ENCODE measurements at regions not wholly inside any gene's neighbourhood (a gene's known extent, or its start where the extent isn't known, plus 50 kb on each side); places are given as distances from the start of the nearest gene placed in this dataset.

DNA sequence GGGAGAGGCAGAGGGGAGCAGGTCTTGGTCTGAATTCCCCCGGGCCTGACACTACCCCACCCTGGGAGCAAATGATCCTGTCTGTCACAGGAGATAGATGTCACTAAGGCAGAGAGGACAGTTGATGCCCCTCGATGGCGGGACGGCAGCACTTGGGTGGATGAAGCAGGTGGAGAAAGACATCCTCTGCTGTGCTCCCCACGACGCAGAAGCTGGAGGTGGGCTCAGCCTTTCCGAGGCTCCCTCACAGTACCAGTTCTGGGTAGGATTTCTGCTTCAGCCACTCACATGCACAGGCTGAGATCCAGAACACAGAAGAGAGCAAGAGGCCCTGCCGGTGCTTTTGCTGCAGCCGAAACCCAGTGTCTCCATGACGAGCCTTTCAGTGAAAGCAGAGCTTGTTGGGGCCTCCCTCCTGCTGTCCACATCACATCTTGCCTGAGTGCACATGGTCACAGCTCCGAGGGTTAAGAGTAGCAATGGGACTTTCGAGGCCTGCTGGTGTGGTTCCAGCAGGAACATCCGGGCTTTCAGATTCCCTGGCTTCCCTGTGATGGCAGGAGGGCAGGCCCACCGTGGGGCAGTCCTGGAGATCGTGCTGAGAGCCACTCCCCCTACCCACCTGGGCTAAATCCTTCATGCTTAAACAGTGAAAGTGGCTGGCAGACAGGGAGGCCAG lies 107.3 kb upstream of the PRR20G start:
- no peaks in the 10 kb centered on the region for H3K36me3 ChIP-seq
- H3K4me1 ChIP-seq, result no peaks in the 10 kb centered on the region
- no peak overlapping the region for H3K4me3 ChIP-seq
- intact Hi-C loops (cut with DNase I; ENCODE audit: low total_unique reads), result no loop called here
- no peaks in the 10 kb centered on the region for H3K9me3 ChIP-seq
- H3K27ac ChIP-seq, result no peak overlapping the region
- peak in 1 of 2 donors; percentile 51 for DNase-seq
- peaks cover 0 to 43% of the 10 kb centered on the region in 2 donors for H3K27me3 ChIP-seq
- TF ChIP-seq, protein P1, sequence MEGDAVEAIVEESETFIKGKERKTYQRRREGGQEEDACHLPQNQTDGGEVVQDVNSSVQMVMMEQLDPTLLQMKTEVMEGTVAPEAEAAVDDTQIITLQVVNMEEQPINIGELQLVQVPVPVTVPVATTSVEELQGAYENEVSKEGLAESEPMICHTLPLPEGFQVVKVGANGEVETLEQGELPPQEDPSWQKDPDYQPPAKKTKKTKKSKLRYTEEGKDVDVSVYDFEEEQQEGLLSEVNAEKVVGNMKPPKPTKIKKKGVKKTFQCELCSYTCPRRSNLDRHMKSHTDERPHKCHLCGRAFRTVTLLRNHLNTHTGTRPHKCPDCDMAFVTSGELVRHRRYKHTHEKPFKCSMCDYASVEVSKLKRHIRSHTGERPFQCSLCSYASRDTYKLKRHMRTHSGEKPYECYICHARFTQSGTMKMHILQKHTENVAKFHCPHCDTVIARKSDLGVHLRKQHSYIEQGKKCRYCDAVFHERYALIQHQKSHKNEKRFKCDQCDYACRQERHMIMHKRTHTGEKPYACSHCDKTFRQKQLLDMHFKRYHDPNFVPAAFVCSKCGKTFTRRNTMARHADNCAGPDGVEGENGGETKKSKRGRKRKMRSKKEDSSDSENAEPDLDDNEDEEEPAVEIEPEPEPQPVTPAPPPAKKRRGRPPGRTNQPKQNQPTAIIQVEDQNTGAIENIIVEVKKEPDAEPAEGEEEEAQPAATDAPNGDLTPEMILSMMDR (IDR thresholded peaks at IDR 0.05), result no peak

DNA sequence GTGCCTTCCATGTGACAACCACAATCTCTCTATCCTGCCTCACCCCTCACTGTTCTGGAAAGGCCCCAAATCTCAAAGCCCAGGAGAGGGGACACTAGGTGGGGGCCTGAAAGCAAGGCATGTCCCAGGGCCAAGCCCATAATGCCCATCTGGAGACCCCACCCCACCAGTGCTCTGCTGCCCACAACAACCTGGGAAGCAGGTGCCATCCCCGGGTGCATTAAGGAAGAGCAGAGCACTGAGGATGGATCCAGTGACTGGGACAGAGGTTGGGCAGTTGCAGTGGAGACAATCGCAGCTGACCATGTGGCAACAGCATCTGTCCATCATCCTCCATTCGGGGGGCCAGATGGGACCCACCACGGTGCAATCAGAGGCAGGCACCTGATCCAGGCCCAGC lies 106.2 kb upstream of the PRR20G start:
- Histone ChIP-seq H3K27me3 (peaks cover 0 to 53% of the 10 kb centered on the region in 2 donors), H3K36me3 (no peaks in the 10 kb centered on the region), H3K27ac (no peak overlapping the region), H3K9me3 (no peaks in the 10 kb centered on the region), H3K4me3 (no peak overlapping the region), H3K4me1 (no peaks in the 10 kb centered on the region)
- intact Hi-C loops (cut with DNase I; ENCODE audit: low total_unique reads), result no loop called here
- TF ChIP-seq, protein P1 (IDR thresholded peaks at IDR 0.05), result no peak
- peak in 1 of 2 donors; percentile 27 for DNase-seq

DNA sequence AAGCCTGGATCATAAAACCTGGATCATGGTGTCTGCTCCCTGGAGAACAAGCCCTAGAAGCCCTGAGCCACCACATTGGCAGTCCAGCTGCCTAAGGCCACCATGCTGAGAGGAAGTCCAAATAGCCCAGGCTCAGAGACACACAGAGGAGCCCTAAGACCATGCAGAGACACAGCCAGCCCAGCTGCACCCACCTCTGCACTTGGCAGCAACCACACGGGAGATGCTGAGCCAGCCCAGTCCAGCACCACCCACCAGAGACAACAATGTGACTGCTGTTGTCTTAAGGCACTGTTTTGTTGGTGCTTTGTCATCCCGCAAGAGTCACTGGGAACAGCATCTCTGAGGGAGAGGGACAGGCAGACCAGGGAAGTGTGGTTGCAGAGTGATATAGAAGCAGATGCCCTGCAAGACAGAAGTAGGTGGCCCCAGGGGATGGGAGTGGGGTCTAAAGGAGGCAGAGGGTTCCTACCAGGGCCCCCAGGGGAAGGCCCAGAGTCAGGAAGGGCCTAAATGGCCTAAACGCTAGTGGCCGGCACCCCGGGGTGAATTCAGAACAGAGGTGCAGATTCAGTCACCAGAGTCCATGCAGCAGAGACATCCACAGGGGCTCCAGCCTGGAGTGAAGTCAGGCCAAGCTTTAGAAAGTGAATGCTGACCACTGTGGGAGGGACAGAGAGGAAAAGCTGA lies 105.4 kb upstream of the PRR20G start:
- Histone ChIP-seq H3K4me1 (no peaks in the 10 kb centered on the region), H3K4me3 (no peak overlapping the region), H3K27me3 (peaks cover 0 to 60% of the 10 kb centered on the region in 2 donors), H3K27ac (no peak overlapping the region), H3K36me3 (no peaks in the 10 kb centered on the region), H3K9me3 (no peaks in the 10 kb centered on the region)
- peak in 1 of 2 donors; percentile 48 for DNase-seq
- TF ChIP-seq, protein P1 (IDR thresholded peaks at IDR 0.05), result no peak
- intact Hi-C loops (cut with DNase I; ENCODE audit: low total_unique reads), result no loop called here

DNA sequence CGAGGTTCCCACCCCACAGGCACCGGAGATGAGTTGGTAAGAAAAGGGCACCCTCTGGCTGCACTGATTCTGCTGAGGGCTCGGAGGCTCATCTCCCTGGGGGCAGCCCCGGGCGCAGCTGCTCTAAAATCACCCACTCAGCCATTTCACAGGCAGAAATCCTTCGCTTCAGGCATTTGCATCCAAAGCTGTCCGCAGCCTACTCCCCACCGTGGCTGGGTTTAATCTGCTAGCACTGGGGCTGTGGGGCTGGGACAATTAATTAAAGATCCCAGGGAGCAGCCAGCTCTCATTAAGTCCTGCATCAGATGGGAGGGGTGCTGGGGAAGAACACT lies 104.3 kb upstream of the PRR20G start:
- Histone ChIP-seq H3K9me3 (no peaks in the 10 kb centered on the region), H3K36me3 (no peaks in the 10 kb centered on the region), H3K4me1 (no peaks in the 10 kb centered on the region), H3K4me3 (no peak overlapping the region), H3K27ac (no peak overlapping the region), H3K27me3 (peaks cover 0 to 72% of the 10 kb centered on the region in 2 donors)
- intact Hi-C loops (cut with DNase I; ENCODE audit: low total_unique reads), result no loop called here
- TF ChIP-seq, protein P1 (IDR thresholded peaks at IDR 0.05), result no peak
- DNase-seq, result peak in 1 of 2 donors; percentile 21

DNA sequence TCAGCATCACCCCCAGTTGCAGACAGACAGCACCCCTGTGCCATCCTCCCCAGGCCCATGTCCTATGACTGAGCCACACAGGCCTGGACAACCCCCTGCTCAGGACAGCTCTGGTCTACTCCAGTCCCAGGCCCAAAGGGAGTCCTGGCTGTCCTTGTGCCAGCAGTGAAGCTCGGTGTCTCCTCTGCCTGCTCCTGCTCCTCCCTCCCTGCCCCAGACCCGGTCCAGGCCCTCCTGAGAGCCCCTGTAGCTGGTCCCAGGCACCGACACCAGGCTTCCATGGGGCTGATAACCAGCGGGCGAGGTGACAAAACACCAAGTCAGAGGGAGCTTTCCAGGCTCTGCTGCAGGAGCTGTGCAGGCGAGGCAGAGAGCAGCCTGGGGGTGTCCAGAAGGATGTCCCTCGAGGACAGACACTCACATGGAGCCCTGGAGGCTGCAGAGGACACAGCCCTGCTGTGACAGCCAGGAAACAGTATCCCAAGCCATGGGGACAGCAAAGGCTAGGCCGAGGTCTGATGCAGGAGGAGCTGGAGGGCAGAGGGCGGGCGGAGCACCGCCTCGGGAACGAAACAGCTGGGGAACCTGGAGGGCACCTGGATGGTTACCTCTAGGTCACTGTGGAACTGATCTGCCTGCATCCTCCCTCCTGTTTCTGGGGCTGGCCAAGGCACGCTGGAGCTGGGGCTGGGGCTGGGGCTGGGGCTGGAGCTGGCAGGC lies 103.8 kb upstream of the PRR20G start:
- H3K27me3 ChIP-seq, result peaks cover 0 to 73% of the 10 kb centered on the region in 2 donors
- TF ChIP-seq, protein P1 (IDR thresholded peaks at IDR 0.05), result no peak
- peak in 1 of 2 donors; percentile 52 for DNase-seq
- intact Hi-C loops (cut with DNase I; ENCODE audit: low total_unique reads), result no loop called here
- H3K36me3 ChIP-seq, result no peaks in the 10 kb centered on the region
- H3K4me3 ChIP-seq, result no peak overlapping the region
- no peak overlapping the region for H3K27ac ChIP-seq
- no peaks in the 10 kb centered on the region for H3K4me1 ChIP-seq
- H3K9me3 ChIP-seq, result no peaks in the 10 kb centered on the region
